Upper lobe of left lung (tissue), 4 donors: ENCODE measurements at regions not wholly inside any gene's neighbourhood (a gene's known extent, or its start where the extent isn't known, plus 50 kb on each side); places are given as distances from the start of the nearest gene placed in this dataset.

Experiments used
- CTCF ChIP-seq, 6 experiments: fragments of 450-650 bp in 4 of 6; fragments of 200-600 bp in 2 of 6; sonication (generic) in 2 of 6; IDR thresholded peaks; one replicate each; pipeline ENCODE4 v1.5.1; 2016 to 2019; ENCODE audit warnings: antibody characterized with exemption in 6 of 6
- POLR2A ChIP-seq, 4 donors: fragments of 450-650 bp; IDR thresholded peaks; one replicate each; pipeline ENCODE4 v1.5.1; 2016 to 2017; ENCODE audit warnings: antibody characterized with exemption in 4 of 4, mild to moderate bottlenecking in 2 of 4

DNA sequence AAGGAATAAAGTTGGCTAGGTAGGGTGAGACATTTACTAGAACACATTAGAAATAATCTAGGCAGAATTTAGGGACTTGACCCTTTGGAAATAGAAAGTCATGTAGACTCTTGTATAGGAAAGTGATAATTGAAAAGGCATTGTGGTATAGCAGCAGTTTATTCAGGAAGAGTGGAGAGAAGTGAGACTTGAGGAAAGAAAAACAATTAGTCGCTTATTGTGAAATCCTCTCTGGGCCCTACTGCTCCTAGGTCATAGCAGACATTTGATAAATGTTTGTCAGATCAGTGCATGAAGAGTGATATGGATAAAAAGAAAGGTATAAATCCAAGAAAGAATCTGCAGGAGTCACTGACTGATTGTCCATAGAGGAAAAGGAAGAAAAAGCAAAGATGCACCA lies 337.6 kb downstream of the HNRNPD start:
- no peak for TF ChIP-seq POLR2A (IDR thresholded peaks at IDR 0.05)
- no peak for TF ChIP-seq CTCF (IDR thresholded peaks at IDR 0.05)
